ENCODE measurements at regions not wholly inside any gene's neighbourhood (a gene's known extent, or its start where the extent isn't known, plus 50 kb on each side); places are given as distances from the start of the nearest gene placed in this dataset.

DNA sequence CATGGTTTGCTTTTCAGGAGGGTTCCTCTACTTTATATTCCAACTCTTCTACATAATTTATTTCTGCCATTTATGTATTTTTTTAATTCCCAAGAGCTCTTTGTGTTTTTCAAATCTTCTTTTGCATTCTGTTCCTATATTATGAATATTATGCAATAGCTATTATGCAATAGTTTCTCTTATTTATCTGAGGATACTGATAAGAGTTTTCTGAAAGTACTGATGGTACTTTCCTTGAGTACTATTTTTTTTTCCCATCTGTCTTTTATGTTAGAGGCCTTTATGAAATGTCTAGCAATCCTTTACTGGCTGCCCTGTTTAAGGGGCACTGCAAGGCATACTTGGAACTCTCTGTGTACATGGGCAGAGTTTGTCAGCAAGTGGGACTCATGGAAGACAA, 93.4 kb downstream of the SLC41A2 start:
- TF ChIP-seq CTCF (IDR thresholded peaks at IDR 0.05; ENCODE audit: low read length) (no peak), EZH2 (IDR thresholded peaks at IDR 0.05; ENCODE audit: borderline replicate concordance, low read length) (no peak)

Measured in OCI-LY1 (cell line).